GM12801 (cell line): ENCODE measurements at regions not wholly inside any gene's neighbourhood (a gene's known extent, or its start where the extent isn't known, plus 50 kb on each side); places are given as distances from the start of the nearest gene placed in this dataset.

Source experiments
- CTCF ChIP-seq: IDR thresholded peaks from one replicate; pipeline ENCODE4 v1.5.1; 2011; ENCODE audit warnings: control low read depth; ENCODE audit not compliant: insufficient read length; ENCODE audit errors: extremely low read depth

DNA sequence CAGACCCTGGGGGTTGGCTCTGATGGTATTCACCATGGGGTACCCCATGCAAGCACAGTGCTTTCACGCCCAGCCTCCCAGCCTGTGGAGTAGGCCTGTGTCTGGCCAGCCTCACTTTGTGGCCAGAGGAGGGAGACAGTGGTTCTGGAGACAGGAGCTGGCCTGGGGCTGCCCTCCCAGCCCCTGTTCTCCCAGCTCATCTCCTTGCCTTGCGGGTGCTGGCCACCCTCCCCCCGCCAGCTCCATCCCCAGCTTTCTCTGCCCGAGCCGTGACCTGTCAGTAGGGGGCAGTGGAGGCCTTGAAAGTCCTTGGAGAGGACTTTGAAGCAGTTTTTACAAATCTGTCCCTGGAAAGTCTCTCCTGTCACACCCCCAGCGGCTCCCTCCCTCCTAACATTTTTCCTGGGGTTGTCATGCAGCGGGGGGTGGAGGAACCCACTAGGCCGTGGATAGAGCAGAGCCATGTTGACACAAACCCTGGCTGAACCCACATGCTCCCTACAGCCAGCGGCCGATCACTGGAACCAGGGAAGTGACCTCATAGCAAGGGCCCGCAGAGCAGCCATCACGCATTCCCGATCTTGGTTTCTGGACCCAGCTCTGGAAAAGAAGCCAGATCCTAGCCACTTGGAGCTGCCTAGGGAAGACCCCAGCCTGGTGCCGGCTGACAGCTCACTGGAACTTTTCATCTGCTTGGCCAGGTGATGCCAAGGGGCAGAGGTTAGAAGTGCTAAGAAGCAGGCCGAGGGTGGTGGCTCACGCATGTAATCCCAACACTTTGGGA, 289.4 kb downstream of the SEC14L1 start:
- TF ChIP-seq CTCF = no peak

DNA sequence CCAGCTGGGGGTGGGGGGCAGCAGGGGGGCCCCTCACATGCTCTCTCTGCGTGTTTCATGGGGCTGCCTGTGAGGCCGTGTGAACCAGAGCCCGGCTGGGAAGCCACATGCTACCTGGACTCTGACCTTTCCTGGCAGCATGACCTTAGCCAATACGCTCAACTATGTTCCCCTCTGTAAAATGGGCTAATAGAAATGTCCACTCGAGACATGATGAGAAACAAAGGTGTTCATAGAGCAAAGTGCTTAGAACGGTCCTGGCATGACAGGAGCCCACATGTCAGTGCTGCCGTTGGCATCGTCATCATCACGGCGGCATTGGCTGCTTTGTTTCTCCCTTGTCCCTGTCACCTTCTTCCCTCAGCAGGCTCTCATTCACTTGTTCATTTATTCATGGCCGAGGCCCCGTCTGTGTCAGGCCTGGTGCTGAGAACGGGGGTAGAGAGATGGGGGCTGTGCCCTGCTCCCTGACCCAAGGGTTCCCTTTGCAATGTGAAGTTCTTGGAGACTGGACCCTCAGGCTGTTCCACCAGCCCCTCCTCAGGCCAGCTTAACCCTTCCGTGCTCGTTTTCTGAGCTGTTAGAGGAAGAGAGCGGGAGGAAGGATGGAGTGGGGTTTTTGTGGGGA, 291.4 kb downstream of the SEC14L1 start:
- TF ChIP-seq CTCF = no peak

- no peak for TF ChIP-seq CTCF
Measured at GRCh38 chr17:77432742-77433141, 292.0 kb downstream of the SEC14L1 start.

DNA sequence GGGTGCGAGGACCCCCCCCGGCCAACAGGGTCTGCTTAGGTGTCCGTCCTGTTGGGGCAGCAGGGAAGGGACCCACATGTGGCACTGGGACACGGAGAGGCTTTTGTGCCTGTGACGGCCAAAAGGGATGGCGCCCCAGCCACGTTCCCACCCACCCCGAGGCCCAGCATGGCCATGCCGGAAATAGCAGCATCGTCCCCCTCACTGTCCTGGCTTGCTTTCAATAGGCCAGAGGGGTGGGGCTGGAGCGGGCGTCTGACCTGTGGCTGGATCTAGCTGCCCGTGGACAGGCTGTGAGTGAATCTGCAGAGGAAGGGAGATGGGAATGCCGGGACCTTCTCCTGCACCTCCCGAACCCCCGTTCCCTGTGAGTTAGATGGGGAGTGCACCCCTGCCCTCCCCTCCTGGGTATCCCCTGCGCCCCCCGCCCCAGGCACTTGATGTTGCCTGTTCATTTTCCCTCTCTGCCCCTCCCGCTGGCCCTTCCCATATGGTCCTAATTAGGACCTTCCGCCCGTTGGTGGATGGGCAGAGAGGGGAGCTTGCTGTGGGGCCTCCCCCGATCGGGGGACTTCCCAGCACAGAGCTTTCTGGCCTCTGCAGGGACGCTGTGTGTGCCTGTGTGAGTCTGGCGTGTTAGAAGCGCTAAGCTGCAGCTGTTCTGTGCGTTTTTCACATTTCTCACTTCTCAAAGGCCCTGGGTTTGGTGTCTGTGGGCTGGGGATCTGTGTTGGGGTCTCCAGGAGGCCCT, 292.8 kb downstream of the SEC14L1 start:
- no peak for TF ChIP-seq CTCF

DNA sequence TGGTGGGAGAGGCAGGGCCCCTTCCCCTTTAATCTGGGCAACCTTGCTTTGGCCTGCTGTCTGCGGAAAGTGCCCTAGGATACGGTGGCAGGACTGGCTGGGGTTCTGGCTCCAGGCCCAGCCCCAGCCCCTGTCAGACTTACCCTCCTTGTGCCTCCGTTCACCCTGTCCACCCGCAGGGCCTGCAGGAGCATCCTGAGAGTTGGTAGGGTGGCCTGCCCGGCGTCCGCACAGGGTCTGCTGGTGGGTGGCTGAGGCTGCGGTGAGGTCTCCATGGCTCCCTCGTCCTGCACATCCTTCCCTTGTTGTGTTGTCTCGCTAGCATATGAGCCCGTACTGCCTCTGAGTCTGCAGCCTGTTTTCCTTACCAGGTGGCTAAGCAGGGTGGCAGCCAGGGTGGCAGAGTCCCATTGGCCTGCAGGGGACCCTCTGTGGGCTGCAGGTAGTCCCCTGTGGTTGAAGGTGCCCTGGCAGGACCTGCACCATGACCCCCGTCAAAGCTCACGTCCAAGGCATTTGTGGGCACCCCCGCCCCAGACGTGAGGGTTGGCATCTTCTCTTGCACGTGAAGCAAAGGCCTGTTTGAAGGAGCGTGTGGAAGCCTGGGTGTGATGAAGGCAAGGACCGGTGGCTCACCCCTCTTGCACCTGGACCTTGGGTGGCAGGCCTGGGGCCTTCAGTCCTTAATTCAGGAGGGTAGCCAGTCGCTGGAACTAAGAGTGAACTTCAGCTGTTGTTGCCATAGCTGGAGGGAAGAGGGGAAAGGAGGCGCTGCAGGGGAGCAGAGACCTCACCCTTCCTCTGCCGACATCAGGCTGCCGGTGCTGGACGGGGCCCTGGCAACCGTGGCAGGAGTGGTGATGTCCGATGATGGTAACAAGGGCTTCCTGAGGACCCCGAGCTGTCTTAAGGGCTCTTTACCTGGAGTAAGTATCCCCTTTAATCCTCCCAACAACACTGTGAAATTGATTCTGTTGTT, 293.7 kb downstream of the SEC14L1 start:
- TF ChIP-seq CTCF = no peak

DNA sequence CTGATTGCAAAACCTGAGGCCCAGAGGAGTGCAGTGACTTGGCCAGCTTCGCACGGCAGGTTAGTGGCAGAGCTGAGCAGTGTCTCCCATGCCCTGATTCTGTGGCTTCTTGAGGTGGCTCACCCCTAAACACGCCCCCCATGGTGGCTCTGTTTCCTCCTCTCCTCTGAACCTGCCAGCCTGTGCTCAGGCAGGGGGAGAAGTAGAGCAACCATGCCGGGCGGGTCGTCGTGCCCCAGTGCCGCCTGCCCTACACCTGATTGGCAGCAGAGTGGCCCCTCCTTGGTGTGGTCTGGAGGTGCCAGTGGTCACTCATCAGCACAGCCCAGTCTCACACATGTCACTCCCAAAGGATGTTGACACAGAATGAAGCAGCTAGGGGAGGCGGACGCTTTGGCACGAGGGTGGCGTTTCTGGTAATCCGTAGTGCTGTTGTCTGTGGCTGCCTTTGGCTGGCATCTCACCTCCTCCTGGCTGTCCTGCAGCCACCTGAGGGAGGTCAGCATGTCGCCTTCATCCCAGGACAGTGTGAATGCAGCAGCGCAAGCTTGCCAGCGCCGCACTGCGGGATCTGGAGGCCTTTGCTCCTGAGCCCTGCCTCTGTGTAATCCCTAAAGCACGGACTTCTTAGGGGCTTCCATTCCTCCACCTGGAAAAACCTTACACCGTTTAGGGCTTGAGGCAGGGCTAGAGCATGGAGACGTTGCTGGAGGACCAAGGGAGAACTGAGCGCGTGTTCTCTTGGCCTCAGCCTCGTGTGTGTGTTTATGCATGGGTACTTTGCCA, 294.7 kb downstream of the SEC14L1 start:
- no peak for TF ChIP-seq CTCF
